ENCODE measurements at regions not wholly inside any gene's neighbourhood (a gene's known extent, or its start where the extent isn't known, plus 50 kb on each side); places are given as distances from the start of the nearest gene placed in this dataset.

DNA sequence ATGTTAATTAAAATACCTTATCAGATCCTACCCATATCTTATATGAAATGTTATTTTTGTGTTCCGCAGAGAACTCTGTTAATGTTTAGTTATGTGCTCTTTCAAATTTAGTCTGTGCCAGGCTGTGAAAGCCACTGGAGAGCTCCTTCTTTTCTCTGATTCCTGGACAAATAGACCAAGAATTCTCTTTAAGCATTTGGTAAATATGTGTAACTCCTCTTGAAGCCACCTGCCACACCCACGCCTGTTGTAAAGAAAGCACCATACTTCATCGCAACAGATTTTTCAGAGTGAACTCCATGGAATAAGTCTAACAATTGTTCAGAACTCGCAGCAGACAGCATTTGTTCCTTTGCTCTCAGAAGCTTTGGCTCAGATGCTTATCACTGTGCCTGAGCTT lies 301.1 kb downstream of the FAM170A start:
- no peak overlapping the region for H3K4me3 ChIP-seq (ENCODE audit: low read depth, low read length)
- no peak for DNase-seq
- no peaks in the 10 kb centered on the region for H3K27me3 ChIP-seq (ENCODE audit: insufficient read depth, low read depth, severe bottlenecking)
- TF ChIP-seq, protein P1, sequence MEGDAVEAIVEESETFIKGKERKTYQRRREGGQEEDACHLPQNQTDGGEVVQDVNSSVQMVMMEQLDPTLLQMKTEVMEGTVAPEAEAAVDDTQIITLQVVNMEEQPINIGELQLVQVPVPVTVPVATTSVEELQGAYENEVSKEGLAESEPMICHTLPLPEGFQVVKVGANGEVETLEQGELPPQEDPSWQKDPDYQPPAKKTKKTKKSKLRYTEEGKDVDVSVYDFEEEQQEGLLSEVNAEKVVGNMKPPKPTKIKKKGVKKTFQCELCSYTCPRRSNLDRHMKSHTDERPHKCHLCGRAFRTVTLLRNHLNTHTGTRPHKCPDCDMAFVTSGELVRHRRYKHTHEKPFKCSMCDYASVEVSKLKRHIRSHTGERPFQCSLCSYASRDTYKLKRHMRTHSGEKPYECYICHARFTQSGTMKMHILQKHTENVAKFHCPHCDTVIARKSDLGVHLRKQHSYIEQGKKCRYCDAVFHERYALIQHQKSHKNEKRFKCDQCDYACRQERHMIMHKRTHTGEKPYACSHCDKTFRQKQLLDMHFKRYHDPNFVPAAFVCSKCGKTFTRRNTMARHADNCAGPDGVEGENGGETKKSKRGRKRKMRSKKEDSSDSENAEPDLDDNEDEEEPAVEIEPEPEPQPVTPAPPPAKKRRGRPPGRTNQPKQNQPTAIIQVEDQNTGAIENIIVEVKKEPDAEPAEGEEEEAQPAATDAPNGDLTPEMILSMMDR (IDR thresholded peaks at IDR 0.05; ENCODE audit: low read depth, low read length): no peak
- H3K9me3 ChIP-seq (ENCODE audit: severe bottlenecking): no peaks in the 10 kb centered on the region
- no peaks in the 10 kb centered on the region for H3K36me3 ChIP-seq
- no peak overlapping the region for H3K27ac ChIP-seq

DNA sequence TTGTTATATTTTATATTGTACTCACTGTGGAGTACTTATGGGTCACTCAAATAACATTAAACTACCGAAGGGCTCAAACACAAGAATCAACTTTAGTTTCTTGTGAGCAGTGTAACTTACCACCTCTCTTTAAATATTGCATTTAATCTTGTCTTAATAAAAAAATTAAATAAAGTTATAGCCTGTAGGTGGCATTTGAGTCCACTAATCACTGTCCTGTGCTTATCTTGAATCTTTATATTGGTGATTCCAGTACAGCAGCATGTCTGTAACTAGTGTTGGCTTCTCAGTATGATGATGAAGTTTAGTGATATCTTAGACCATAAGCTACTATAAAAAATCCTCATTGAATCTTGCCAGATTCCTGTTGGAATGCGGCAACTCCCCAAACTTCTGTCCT lies 313.8 kb downstream of the FAM170A start:
- H3K27me3 ChIP-seq (ENCODE audit: insufficient read depth, low read depth, severe bottlenecking): no peaks in the 10 kb centered on the region
- H3K9me3 ChIP-seq (ENCODE audit: severe bottlenecking): peaks cover 3% of the 10 kb centered on the region
- DNase-seq: no peak
- no peak overlapping the region for H3K27ac ChIP-seq
- TF ChIP-seq, protein P1 (IDR thresholded peaks at IDR 0.05; ENCODE audit: low read depth, low read length): no peak
- H3K4me3 ChIP-seq (ENCODE audit: low read depth, low read length): no peak overlapping the region
- H3K36me3 ChIP-seq: no peaks in the 10 kb centered on the region

DNA sequence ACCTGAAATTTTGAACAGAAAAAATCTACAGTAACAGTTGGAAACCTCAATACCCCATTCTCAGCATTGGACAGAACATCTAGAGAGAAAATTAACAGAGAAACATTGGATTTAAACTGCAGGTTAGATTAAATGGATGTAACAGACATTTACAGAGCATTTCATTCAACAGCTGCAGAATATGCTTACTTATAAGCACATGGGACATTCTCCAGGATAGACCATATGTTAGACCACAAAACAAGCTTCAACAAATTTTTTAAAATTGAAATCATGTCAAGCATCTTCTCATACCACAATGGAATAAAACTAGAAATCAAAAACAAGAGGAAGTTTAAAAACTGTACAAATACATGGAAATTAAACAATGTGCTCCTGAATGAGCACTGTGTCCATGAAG lies 316.3 kb downstream of the FAM170A start:
- no peaks in the 10 kb centered on the region for H3K27me3 ChIP-seq (ENCODE audit: insufficient read depth, low read depth, severe bottlenecking)
- no peak for DNase-seq
- peaks cover 3% of the 10 kb centered on the region for H3K9me3 ChIP-seq (ENCODE audit: severe bottlenecking)
- H3K27ac ChIP-seq: no peak overlapping the region
- TF ChIP-seq, protein P1 (IDR thresholded peaks at IDR 0.05; ENCODE audit: low read depth, low read length): no peak
- no peaks in the 10 kb centered on the region for H3K36me3 ChIP-seq
- H3K4me3 ChIP-seq (ENCODE audit: low read depth, low read length): no peak overlapping the region

DNA sequence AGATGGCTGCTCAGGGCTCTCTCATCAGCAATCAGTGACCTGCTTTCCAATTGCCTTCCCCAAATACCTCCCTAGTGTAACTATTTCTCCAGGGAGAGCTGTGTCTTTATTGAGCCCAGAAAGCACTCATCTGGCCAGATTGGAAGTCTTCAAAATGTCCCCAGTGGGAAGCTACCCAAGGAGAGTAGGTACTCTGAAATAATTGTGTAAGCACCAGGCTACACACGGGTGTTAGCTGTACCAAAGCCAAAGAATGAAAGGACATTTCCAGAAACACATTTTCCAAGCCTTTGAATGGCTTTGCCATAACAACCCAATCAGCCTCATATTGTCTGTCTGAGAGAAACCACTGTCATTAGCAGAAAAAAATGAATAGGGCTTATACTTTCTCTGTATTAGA lies 318.8 kb downstream of the FAM170A start:
- no peak for DNase-seq
- Histone ChIP-seq H3K4me3 (ENCODE audit: low read depth, low read length) (no peak overlapping the region), H3K27me3 (ENCODE audit: insufficient read depth, low read depth, severe bottlenecking) (no peaks in the 10 kb centered on the region), H3K36me3 (no peaks in the 10 kb centered on the region), H3K9me3 (ENCODE audit: severe bottlenecking) (peaks cover 3% of the 10 kb centered on the region), H3K27ac (no peak overlapping the region)
- TF ChIP-seq, protein P1 (IDR thresholded peaks at IDR 0.05; ENCODE audit: low read depth, low read length): no peak

DNA sequence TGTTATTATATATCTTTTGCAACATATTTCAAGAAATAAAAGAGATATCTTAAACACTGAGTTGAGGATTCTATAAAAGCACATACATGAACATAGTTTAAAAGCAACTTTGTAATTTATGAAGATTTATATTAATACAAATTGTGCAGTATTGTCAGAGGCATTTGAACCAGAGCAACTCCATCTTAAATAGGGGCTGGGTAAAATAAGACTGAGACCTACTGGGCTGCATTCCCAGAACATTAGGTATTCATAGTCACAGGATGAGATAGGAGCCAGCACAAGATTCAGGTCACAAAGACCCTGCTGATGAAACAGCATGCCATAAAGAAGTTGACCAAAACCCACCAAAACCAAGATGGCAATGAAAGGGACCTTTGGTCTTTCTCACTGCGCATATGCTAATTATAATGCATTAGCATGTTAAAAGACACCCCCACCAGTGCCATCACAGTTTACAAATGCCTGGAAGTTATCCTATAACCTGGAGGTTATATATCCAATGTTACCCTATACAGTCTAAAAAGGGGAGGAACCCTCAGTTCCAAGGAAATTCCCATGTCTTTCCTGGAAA lies 320.2 kb downstream of the FAM170A start:
- no peak overlapping the region for H3K27ac ChIP-seq
- no peak for DNase-seq
- no peaks in the 10 kb centered on the region for H3K36me3 ChIP-seq
- TF ChIP-seq, protein P1 (IDR thresholded peaks at IDR 0.05; ENCODE audit: low read depth, low read length): no peak
- H3K27me3 ChIP-seq (ENCODE audit: insufficient read depth, low read depth, severe bottlenecking): no peaks in the 10 kb centered on the region
- no peak overlapping the region for H3K4me3 ChIP-seq (ENCODE audit: low read depth, low read length)
- H3K9me3 ChIP-seq (ENCODE audit: severe bottlenecking): peaks cover 3% of the 10 kb centered on the region

DNA sequence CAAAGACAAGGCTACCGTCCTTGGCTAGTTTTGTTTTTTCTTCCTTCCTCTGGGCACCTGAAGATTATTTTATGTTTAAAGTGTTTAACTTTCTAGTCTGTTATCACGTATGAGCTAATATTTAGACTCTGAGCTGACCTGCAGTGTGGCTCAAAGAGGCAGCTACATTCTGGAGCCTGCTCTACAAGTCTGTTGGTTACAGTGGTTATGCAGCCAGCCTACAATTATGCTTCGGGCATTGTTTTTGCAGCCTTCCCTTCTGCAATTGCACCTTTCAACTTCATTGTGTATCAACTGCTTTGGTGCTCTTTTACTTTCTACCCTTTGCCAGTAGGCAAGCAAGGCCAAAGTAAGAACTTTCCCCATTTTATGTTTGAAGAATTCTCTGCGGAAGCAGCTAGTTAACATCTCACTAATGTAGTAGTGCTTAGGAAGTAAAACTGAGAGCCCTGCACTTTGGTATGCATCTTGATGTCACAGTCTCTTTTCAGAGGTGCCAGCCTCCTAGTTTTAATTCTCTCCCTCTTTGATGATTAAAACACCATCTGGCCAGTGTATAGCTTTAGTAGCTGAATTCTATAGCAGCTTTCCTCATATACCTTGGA lies 322.1 kb downstream of the FAM170A start:
- no peaks in the 10 kb centered on the region for H3K36me3 ChIP-seq
- H3K9me3 ChIP-seq (ENCODE audit: severe bottlenecking): peaks cover 3% of the 10 kb centered on the region
- TF ChIP-seq, protein P1 (IDR thresholded peaks at IDR 0.05; ENCODE audit: low read depth, low read length): no peak

More for the DNA sequence above, 322.1 kb downstream of the FAM170A start:
- H3K27me3 ChIP-seq (ENCODE audit: insufficient read depth, low read depth, severe bottlenecking): no peaks in the 10 kb centered on the region
- no peak for DNase-seq
- no peak overlapping the region for H3K27ac ChIP-seq
- H3K4me3 ChIP-seq (ENCODE audit: low read depth, low read length): no peak overlapping the region

Measured in WERI-Rb-1 (cell line).